Neural progenitor cell (in vitro differentiated cells): ENCODE measurements at regions not wholly inside any gene's neighbourhood (a gene's known extent, or its start where the extent isn't known, plus 50 kb on each side); places are given as distances from the start of the nearest gene placed in this dataset.

Experiments
- CTCF ChIP-seq: fragments of 200-600 bp; sonication (generic); IDR thresholded peaks from 2 replicates; pipeline ENCODE4 v1.5.1; 2017; ENCODE audit warnings: antibody characterized with exemption, mild to moderate bottlenecking
- EZH2 ChIP-seq: fragments of 200-600 bp; sonication (generic); IDR thresholded peaks from 2 replicates; pipeline ENCODE4 v1.6.1; 2017; ENCODE audit warnings: antibody characterized with exemption, mild to moderate bottlenecking, moderate library complexity

DNA sequence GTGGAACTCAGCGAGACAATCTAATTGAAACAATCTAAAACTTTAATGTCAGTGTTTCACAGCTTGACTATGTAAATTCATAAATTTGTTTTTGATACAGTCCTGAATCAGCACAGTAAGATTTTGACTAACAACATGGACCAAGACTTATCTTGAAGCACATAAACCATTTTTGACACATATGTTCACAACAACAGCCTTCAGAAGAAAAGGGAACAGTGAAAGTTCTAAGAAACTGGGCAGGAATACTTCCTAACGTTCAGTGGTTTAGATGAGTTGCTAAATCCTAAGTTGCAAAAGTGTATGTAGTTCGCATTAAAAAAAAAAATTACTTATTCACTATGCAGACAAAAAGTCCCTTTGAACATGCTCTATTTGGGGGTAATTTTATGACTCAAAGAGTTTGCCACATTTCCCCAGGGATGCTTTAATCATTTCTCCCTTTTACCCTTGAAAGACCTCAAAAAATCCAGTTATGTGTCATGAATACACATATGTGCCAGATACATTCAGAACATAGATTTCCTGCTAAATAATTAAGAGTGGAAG, 120.2 kb downstream of the MRPL39 start:
- no peak for TF ChIP-seq CTCF
- TF ChIP-seq EZH2 = no peak
